Keratinocyte (primary cell): ENCODE measurements at regions not wholly inside any gene's neighbourhood (a gene's known extent, or its start where the extent isn't known, plus 50 kb on each side); places are given as distances from the start of the nearest gene placed in this dataset.

Experiments used
- DNase-seq: peaks from one replicate; pipeline ENCODE4 v3.0.0-alpha.2; 2011; ENCODE audit warnings: low read depth, missing footprints, low spot score
- FAIRE-seq: peaks from 2 replicates; lab custom pipeline; 2011; peaks lifted over from hg19 to GRCh38; lab: Jason Lieb, UNC
- H2AFZ ChIP-seq: 2 replicates; pipeline ENCODE4 v1.6.0; 2012; ENCODE audit warnings: low read length, control low read depth, inconsistent platforms; ENCODE audit not compliant: control insufficient read depth
- H3K27ac ChIP-seq: 2 replicates; pipeline ENCODE4 v1.5.1; 2011; ENCODE audit warnings: low read length; ENCODE audit not compliant: control insufficient read depth, insufficient read depth
- H3K27me3 ChIP-seq: 3 replicates; pipeline ENCODE4 v1.6.0; 2011; ENCODE audit warnings: low read length; ENCODE audit not compliant: control insufficient read depth, insufficient read depth; ENCODE audit errors: extremely low read depth
- H3K36me3 ChIP-seq, 2 experiments: 2 replicates in 1 of 2; 3 replicates in 1 of 2; pipeline ENCODE4 v1.5.1; 2011; ENCODE audit warnings: low read length in 2 of 2, mild to moderate bottlenecking in 1 of 2; ENCODE audit not compliant: control insufficient read depth in 2 of 2, insufficient read depth in 2 of 2; ENCODE audit errors: extremely low read depth in 1 of 2
- H3K4me1 ChIP-seq: 3 replicates; pipeline ENCODE4 v1.5.1; 2011; ENCODE audit warnings: low read length; ENCODE audit not compliant: control insufficient read depth, insufficient read depth; ENCODE audit errors: extremely low read depth
- H3K4me2 ChIP-seq: 3 replicates; pipeline ENCODE4 v1.6.0; 2011; ENCODE audit warnings: low read depth, low read length; ENCODE audit not compliant: control insufficient read depth, insufficient read depth; ENCODE audit errors: extremely low read depth
- H3K4me3 ChIP-seq, 3 experiments: fragments of 200-600 bp in 1 of 3; sonication (generic) in 1 of 3; 2 replicates in 2 of 3; 3 replicates in 1 of 3; pipeline ENCODE4 v1.5.1; 2011 to 2016; ENCODE audit warnings: low read length in 3 of 3, mild to moderate bottlenecking in 3 of 3, control low read depth in 2 of 3, inconsistent platforms in 1 of 3, low read depth in 1 of 3, mixed read lengths in 1 of 3, mixed run types in 1 of 3, moderate library complexity in 1 of 3; ENCODE audit not compliant: control insufficient read depth in 2 of 3, insufficient read depth in 2 of 3; ENCODE audit errors: extremely low read depth in 1 of 3
- H3K79me2 ChIP-seq: 2 replicates; pipeline ENCODE4 v1.6.0; 2012; ENCODE audit warnings: low read length; ENCODE audit not compliant: control insufficient read depth, insufficient read depth
- H3K9ac ChIP-seq: 3 replicates; pipeline ENCODE4 v1.6.0; 2011; ENCODE audit warnings: low read length; ENCODE audit not compliant: control insufficient read depth, insufficient read depth; ENCODE audit errors: extremely low read depth
- H3K9me1 ChIP-seq: 3 replicates; pipeline ENCODE4 v1.6.0; 2011; ENCODE audit warnings: low read length; ENCODE audit not compliant: control insufficient read depth, insufficient read depth; ENCODE audit errors: extremely low read depth
- H3K9me3 ChIP-seq: 2 replicates; pipeline ENCODE4 v1.5.1; 2012; ENCODE audit warnings: low read depth, low read length; ENCODE audit not compliant: control insufficient read depth
- H4K20me1 ChIP-seq: 3 replicates; pipeline ENCODE4 v1.6.0; 2011; ENCODE audit warnings: low read length; ENCODE audit not compliant: control insufficient read depth, insufficient read depth; ENCODE audit errors: extremely low read depth
- CTCF ChIP-seq, 3 experiments: IDR thresholded peaks in 1 of 3; conservative IDR thresholded peaks in 1 of 3; optimal IDR thresholded peaks in 1 of 3; 2 replicates in 2 of 3; 3 replicates in 1 of 3; pipeline versions ENCODE3 to v1.5.1; 2011; ENCODE audit warnings: low read length in 3 of 3, mild to moderate bottlenecking in 3 of 3, moderate library complexity in 2 of 3, control low read depth in 1 of 3, inconsistent platforms in 1 of 3; ENCODE audit not compliant: insufficient read depth in 2 of 3; ENCODE audit errors: extremely low read depth in 1 of 3
- EZH2 ChIP-seq: IDR thresholded peaks from one replicate; pipeline ENCODE4 v1.6.1; 2012; ENCODE audit warnings: inconsistent platforms, mild to moderate bottlenecking, low read length, moderate library complexity
- dilution Hi-C: fragments of 300-500 bp; cut with MboI; formaldehyde crosslinking; loops from one replicate; pipeline ENCODE4 v1.7.0; 2020; ENCODE audit warnings: low sequenced_read_pairs; ENCODE audit not compliant: extremely low pct_ligation_motif_present

- no peaks in the 10 kb centered on the region for H3K36me3 ChIP-seq
- H3K4me3 ChIP-seq, result no peak overlapping the region
- TF ChIP-seq CTCF (optimal IDR thresholded peaks at IDR 0.05 in 1 of 3, IDR thresholded peaks at IDR 0.05 in 1 of 3, conservative IDR thresholded peaks at IDR 0.05 in 1 of 3; ENCODE audit: extremely low read depth in 1 of 3, insufficient read depth in 2 of 3, low read length in 3 of 3), result no peak
- no peak for TF ChIP-seq EZH2
- H4K20me1 ChIP-seq, result no peaks in the 10 kb centered on the region
- no peak overlapping the region for H3K9ac ChIP-seq
- dilution Hi-C loops, result no loop called here
- DNase-seq, result no peak
- no peak for FAIRE-seq
- no peak overlapping the region for H3K27ac ChIP-seq
- no peak overlapping the region for H3K4me2 ChIP-seq
- no peaks in the 10 kb centered on the region for H3K27me3 ChIP-seq
- H3K9me3 ChIP-seq, result no peaks in the 10 kb centered on the region
- H2AFZ ChIP-seq, result no peak overlapping the region
- H3K79me2 ChIP-seq, result no peaks in the 10 kb centered on the region
- no peaks in the 10 kb centered on the region for H3K4me1 ChIP-seq
- no peaks in the 10 kb centered on the region for H3K9me1 ChIP-seq
Measured at GRCh38 chr1:218135371-218135770, 149.7 kb upstream of the RRP15 start.

- Histone ChIP-seq H3K9me1 (no peaks in the 10 kb centered on the region), H3K9me3 (no peaks in the 10 kb centered on the region), H3K27me3 (no peaks in the 10 kb centered on the region), H4K20me1 (no peaks in the 10 kb centered on the region), H3K4me3 (no peak overlapping the region), H3K4me1 (no peaks in the 10 kb centered on the region), H3K79me2 (no peaks in the 10 kb centered on the region), H3K9ac (no peak overlapping the region), H3K27ac (no peak overlapping the region), H3K4me2 (no peak overlapping the region), H2AFZ (no peak overlapping the region), H3K36me3 (no peaks in the 10 kb centered on the region)
- DNase-seq (no peak), FAIRE-seq (no peak)
- TF ChIP-seq EZH2 (no peak), CTCF (optimal IDR thresholded peaks at IDR 0.05 in 1 of 3, IDR thresholded peaks at IDR 0.05 in 1 of 3, conservative IDR thresholded peaks at IDR 0.05 in 1 of 3; ENCODE audit: extremely low read depth in 1 of 3, insufficient read depth in 2 of 3, low read length in 3 of 3) (no peak)
- dilution Hi-C loops, result no loop called here
Measured at GRCh38 chr1:218139761-218140160, 145.3 kb upstream of the RRP15 start.
